ENCODE measurements at regions not wholly inside any gene's neighbourhood (a gene's known extent, or its start where the extent isn't known, plus 50 kb on each side); places are given as distances from the start of the nearest gene placed in this dataset.

GRCh38 chr13:86684402-86684801 is 885.2 kb upstream of the SLITRK6 start:
- DNase-seq: no peak

More at GRCh38 chr13:86684402-86684801, 885.2 kb upstream of the SLITRK6 start:
- Histone ChIP-seq H4K20me1 (ENCODE audit: control insufficient read depth, insufficient read depth, insufficient read length) (no peaks in the 10 kb centered on the region), H3T11ph (ENCODE audit: low read length) (no peak overlapping the region), H4K91ac (ENCODE audit: insufficient read length, low read depth, low read length) (no peak overlapping the region), H3K14ac (ENCODE audit: insufficient read depth, low read length) (no peak overlapping the region), H2AFZ (ENCODE audit: low read length) (no peak overlapping the region), H4K5ac (ENCODE audit: insufficient read length, low read depth, low read length) (no peak overlapping the region), H3K56ac (ENCODE audit: insufficient read length, low read depth, low read length) (no peak overlapping the region), H2AK5ac (ENCODE audit: insufficient read length, low read length) (no peak overlapping the region), H2BK15ac (ENCODE audit: low read depth, low read length) (no peak overlapping the region), H3K4ac (ENCODE audit: low read depth, low read length) (no peak overlapping the region), H3K23ac (ENCODE audit: insufficient read length, low read depth, low read length) (no peak overlapping the region), H2BK120ac (ENCODE audit: low read depth, low read length, poor library complexity, severe bottlenecking) (no peak overlapping the region), H4K8ac (replicated peaks; ENCODE audit: insufficient read length, low read depth, low read length) (no peak overlapping the region), H3K27ac (ENCODE audit: insufficient read length, low read depth, low read length) (no peak overlapping the region), H2BK12ac (ENCODE audit: insufficient read length, low read depth, low read length) (no peak overlapping the region), H2BK20ac (ENCODE audit: low read depth, low read length, poor library complexity, severe bottlenecking) (no peak overlapping the region), H3K4me1 (ENCODE audit: insufficient read depth, low read length) (no peaks in the 10 kb centered on the region), H3K9me3 (ENCODE audit: control insufficient read depth, low read depth, low read length) (no peaks in the 10 kb centered on the region), H3K18ac (ENCODE audit: insufficient read length, low read depth, low read length) (no peak overlapping the region), H3K9ac (ENCODE audit: extremely low read depth, insufficient read length, low read length) (no peak overlapping the region), H3K27me3 (ENCODE audit: insufficient read depth, low read length) (no peaks in the 10 kb centered on the region), H3K4me2 (ENCODE audit: insufficient read depth, insufficient read length, low read length) (no peak overlapping the region), H3K79me1 (ENCODE audit: insufficient read depth, low read depth, low read length, poor library complexity, severe bottlenecking) (no peaks in the 10 kb centered on the region), H3K79me2 (ENCODE audit: insufficient read depth, low read length) (no peaks in the 10 kb centered on the region), H3K23me2 (ENCODE audit: insufficient read length, low read depth, low read length, poor library complexity, severe bottlenecking) (no peaks in the 10 kb centered on the region), H2BK5ac (ENCODE audit: insufficient read length, low read length) (no peak overlapping the region)
- Mint-ChIP-seq H3K4me3 (no peak overlapping the region), H3K27ac (no peak overlapping the region), H3K4me1 (no peaks in the 10 kb centered on the region), H3K36me3 (ENCODE audit: insufficient read depth in 1 of 3, low read depth in 3 of 3) (no peaks in the 10 kb centered on the region), H3K9me3 (peaks cover 3% of the 10 kb centered on the region in 2 experiments; a peak in 4 of 5 replicates), H3K27me3 (ENCODE audit: low read depth) (no peaks in the 10 kb centered on the region)
- TF ChIP-seq CTCF (conservative IDR thresholded peaks at IDR 0.05): no peak

All from H9 (cell line).